ENCODE measurements at regions not wholly inside any gene's neighbourhood (a gene's known extent, or its start where the extent isn't known, plus 50 kb on each side); places are given as distances from the start of the nearest gene placed in this dataset.

GRCh38 chr5:39628348-39628747, 203.6 kb upstream of the DAB2 start:
- Histone ChIP-seq H3K9me3 (ENCODE audit: low read depth, low read length, poor library complexity, severe bottlenecking) (no peaks in the 10 kb centered on the region), H3K27me3 (replicated peaks; ENCODE audit: insufficient read depth, low read depth, low read length, poor library complexity) (peaks cover 13% of the 10 kb centered on the region), H3K27ac (ENCODE audit: low read depth, low read length, poor library complexity, severe bottlenecking) (no peak overlapping the region), H3K36me3 (ENCODE audit: insufficient read depth, low read length, poor library complexity, severe bottlenecking) (no peaks in the 10 kb centered on the region), H3K4me1 (ENCODE audit: insufficient read depth, low read length, poor library complexity, severe bottlenecking) (no peaks in the 10 kb centered on the region), H3K4me3 (ENCODE audit: low read depth, low read length, poor library complexity, severe bottlenecking) (no peak overlapping the region)
- no TSS peak for BruUV-seq (replicated peaks)
- CTCF ChIA-PET: no interaction called here
- TF ChIP-seq EZH2 (IDR thresholded peaks at IDR 0.05; ENCODE audit: borderline replicate concordance, low read depth, low read length, poor library complexity, severe bottlenecking) (no peak), CTCF (conservative IDR thresholded peaks at IDR 0.05; ENCODE audit: low read depth, low read length) (no peak)
- no peak for DNase-seq (ENCODE audit: low spot score)
- intact Hi-C loops (cut with micrococcal nuclease; ENCODE audit: unreplicated experiment): no loop called here
- POLR2A ChIA-PET (ENCODE audit: low non-redundant PET): no interaction called here

- no peak for TF ChIP-seq CTCF (conservative IDR thresholded peaks at IDR 0.05; ENCODE audit: low read depth, low read length)
- no peak for TF ChIP-seq EZH2 (IDR thresholded peaks at IDR 0.05; ENCODE audit: borderline replicate concordance, low read depth, low read length, poor library complexity, severe bottlenecking)
- no peak overlapping the region for H3K4me3 ChIP-seq (ENCODE audit: low read depth, low read length, poor library complexity, severe bottlenecking)
- peaks cover 13% of the 10 kb centered on the region for H3K27me3 ChIP-seq (replicated peaks; ENCODE audit: insufficient read depth, low read depth, low read length, poor library complexity)
- intact Hi-C loops (cut with micrococcal nuclease; ENCODE audit: unreplicated experiment): no loop called here
- H3K4me1 ChIP-seq (ENCODE audit: insufficient read depth, low read length, poor library complexity, severe bottlenecking): no peaks in the 10 kb centered on the region
- no peak for DNase-seq (ENCODE audit: low spot score)
- ChIA-PET POLR2A (ENCODE audit: low non-redundant PET) (no interaction called here), CTCF (no interaction called here)
- H3K9me3 ChIP-seq (ENCODE audit: low read depth, low read length, poor library complexity, severe bottlenecking): no peaks in the 10 kb centered on the region
- H3K36me3 ChIP-seq (ENCODE audit: insufficient read depth, low read length, poor library complexity, severe bottlenecking): no peaks in the 10 kb centered on the region
- BruUV-seq (replicated peaks): no TSS peak
- H3K27ac ChIP-seq (ENCODE audit: low read depth, low read length, poor library complexity, severe bottlenecking): no peak overlapping the region
Measured at GRCh38 chr5:39624890-39625289, 200.1 kb upstream of the DAB2 start.

DNA sequence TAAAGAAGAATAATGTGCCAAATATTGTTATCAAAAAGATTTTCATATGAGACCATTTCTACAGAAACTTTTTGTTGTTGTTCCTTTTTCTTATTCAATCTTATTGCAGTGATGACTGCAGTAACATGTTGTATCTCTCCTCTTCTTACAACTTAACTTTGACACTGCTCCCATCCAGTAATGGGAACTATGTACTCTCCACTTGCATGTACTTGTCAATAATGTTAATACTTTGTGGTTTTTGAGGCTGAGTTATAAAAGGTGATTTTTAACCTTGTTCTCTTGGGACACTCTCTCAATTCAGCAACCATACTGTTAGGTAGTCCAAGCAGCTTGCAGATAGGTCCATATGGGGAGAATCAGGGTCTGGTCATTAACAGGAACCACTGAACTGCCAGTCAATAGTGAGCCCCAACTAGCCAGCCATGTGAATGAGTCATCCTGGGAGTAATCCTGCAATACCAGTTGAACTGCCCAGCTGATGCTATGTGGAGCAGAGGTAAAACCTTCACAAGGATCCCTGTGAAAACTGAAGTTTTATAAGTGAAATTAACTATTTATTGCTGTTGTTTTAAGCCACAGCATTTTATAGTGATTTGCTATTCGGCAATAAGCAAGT, 199.6 kb upstream of the DAB2 start:
- Histone ChIP-seq H3K27ac (ENCODE audit: low read depth, low read length, poor library complexity, severe bottlenecking) (no peak overlapping the region), H3K4me3 (ENCODE audit: low read depth, low read length, poor library complexity, severe bottlenecking) (no peak overlapping the region), H3K9me3 (ENCODE audit: low read depth, low read length, poor library complexity, severe bottlenecking) (no peaks in the 10 kb centered on the region), H3K4me1 (ENCODE audit: insufficient read depth, low read length, poor library complexity, severe bottlenecking) (no peaks in the 10 kb centered on the region), H3K27me3 (replicated peaks; ENCODE audit: insufficient read depth, low read depth, low read length, poor library complexity) (peaks cover 10% of the 10 kb centered on the region), H3K36me3 (ENCODE audit: insufficient read depth, low read length, poor library complexity, severe bottlenecking) (no peaks in the 10 kb centered on the region)
- ChIA-PET POLR2A (ENCODE audit: low non-redundant PET) (no interaction called here), CTCF (no interaction called here)
- no peak for TF ChIP-seq CTCF (conservative IDR thresholded peaks at IDR 0.05; ENCODE audit: low read depth, low read length)
- no peak for TF ChIP-seq EZH2 (IDR thresholded peaks at IDR 0.05; ENCODE audit: borderline replicate concordance, low read depth, low read length, poor library complexity, severe bottlenecking)
- no TSS peak for BruUV-seq (replicated peaks)
- intact Hi-C loops (cut with micrococcal nuclease; ENCODE audit: unreplicated experiment): no loop called here
- DNase-seq (ENCODE audit: low spot score): no peak

Data from A673 (cell line).